ENCODE measurements at regions not wholly inside any gene's neighbourhood (a gene's known extent, or its start where the extent isn't known, plus 50 kb on each side); places are given as distances from the start of the nearest gene placed in this dataset.

DNA sequence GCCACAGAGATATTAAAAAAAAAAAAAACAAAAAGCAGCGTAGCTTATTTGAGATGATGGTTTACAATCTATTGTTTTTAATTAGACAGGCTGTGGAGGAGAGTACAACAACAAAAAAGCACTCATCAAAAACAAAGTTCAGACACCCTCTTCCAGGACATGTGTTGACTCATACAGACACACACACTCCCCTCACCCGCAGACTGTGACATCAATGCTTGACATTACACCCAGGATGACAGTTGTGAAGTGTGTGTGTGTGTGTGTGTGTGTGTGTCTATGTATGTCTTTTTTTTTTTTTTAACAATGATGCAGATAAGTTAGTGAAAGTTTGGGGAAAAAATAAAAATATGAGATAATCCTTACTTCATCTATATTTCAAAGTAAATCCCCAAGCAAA, 303.6 kb downstream of the GPAM start:
- no peak for ATAC-seq (ENCODE audit: low read depth in 2 of 2)
- H3K4me3 ChIP-seq (ENCODE audit: low read depth, low read length): no peak overlapping the region
- H3K27me3 Mint-ChIP-seq: no peaks in the 10 kb centered on the region

DNA sequence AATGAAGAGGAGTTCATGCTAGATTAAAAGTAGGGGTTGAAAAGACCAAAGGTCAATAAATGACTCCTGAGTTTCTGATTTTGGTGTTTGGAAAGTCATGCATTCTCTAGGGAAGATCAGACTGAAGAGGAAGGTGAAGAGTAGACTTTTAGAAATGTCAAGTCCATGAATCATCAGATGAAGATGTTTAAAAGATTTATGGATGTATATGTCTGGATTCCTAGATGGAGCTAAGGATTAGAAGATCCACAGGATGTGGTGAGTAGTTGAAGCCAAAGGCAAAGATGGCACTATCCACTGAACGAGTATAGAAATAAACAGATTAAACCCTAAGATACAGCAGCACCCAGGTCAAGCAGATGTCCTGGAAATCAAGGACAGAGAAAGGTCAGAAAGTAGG, 298.5 kb downstream of the GPAM start:
- no peak overlapping the region for H3K4me3 ChIP-seq (ENCODE audit: low read depth, low read length)
- ATAC-seq (ENCODE audit: low read depth in 2 of 2) (no peak), DNase-seq (no peak)
- no peaks in the 10 kb centered on the region for H3K4me1 ChIP-seq (ENCODE audit: control insufficient read depth, insufficient read depth, low read length, poor library complexity, severe bottlenecking)
- no peaks in the 10 kb centered on the region for H3K36me3 Mint-ChIP-seq
- no peak overlapping the region for H3K4me3 Mint-ChIP-seq
- peaks cover 0 to 14% (median 3%) of the 10 kb centered on the region in 7 donors for H3K9me3 Mint-ChIP-seq
- H3K9me3 ChIP-seq (ENCODE audit: control insufficient read depth in 2 of 2, low read length in 2 of 2): no peaks in the 10 kb centered on the region
- no peak overlapping the region for H3K27ac ChIP-seq (ENCODE audit: insufficient read depth, low read length, poor library complexity, severe bottlenecking)
- no peaks in the 10 kb centered on the region for H3K27me3 ChIP-seq (ENCODE audit: control insufficient read depth, insufficient read depth, low read length)
- H3K4me1 Mint-ChIP-seq: no peaks in the 10 kb centered on the region
- H3K36me3 ChIP-seq (ENCODE audit: control insufficient read depth, insufficient read depth, low read length): no peaks in the 10 kb centered on the region
- H3K27ac Mint-ChIP-seq: no peak overlapping the region
- no peaks in the 10 kb centered on the region for H3K27me3 Mint-ChIP-seq

More for the DNA sequence above, 303.6 kb downstream of the GPAM start:
- Histone ChIP-seq H3K9me3 (ENCODE audit: control insufficient read depth in 2 of 2, low read length in 2 of 2) (peaks cover 0 to 7% of the 10 kb centered on the region in 2 experiments), H3K27me3 (ENCODE audit: control insufficient read depth, insufficient read depth, low read length) (no peaks in the 10 kb centered on the region), H3K4me1 (ENCODE audit: control insufficient read depth, insufficient read depth, low read length, poor library complexity, severe bottlenecking) (no peaks in the 10 kb centered on the region), H3K36me3 (ENCODE audit: control insufficient read depth, insufficient read depth, low read length) (no peaks in the 10 kb centered on the region), H3K27ac (ENCODE audit: insufficient read depth, low read length, poor library complexity, severe bottlenecking) (no peak overlapping the region)
- Mint-ChIP-seq H3K27ac (no peak overlapping the region), H3K9me3 (peaks cover 3 to 15% (median 5%) of the 10 kb centered on the region in 7 donors), H3K36me3 (no peaks in the 10 kb centered on the region), H3K4me1 (no peaks in the 10 kb centered on the region), H3K4me3 (no peak overlapping the region)
- no peak for DNase-seq

DNA sequence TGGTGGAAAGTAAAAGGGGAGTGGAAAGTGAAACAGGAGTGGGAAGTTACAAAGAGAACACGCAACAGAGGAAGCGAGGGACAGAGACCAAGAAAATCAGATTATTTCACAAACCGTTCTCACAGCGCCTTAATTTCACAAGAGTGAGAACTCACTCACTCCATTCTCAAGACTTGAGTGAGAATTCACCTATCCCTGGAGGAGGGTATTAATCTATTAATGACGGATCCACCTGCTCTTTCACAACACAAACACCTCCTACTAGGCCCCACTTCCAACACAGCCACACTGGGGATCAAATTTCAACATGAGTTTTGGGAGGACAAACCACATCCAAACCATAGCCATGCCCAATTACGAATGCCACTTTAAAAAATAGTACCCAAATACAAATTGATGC, 297.6 kb downstream of the GPAM start:
- DNase-seq: no peak
- Histone ChIP-seq H3K9me3 (ENCODE audit: control insufficient read depth in 2 of 2, low read length in 2 of 2) (no peaks in the 10 kb centered on the region), H3K36me3 (ENCODE audit: control insufficient read depth, insufficient read depth, low read length) (no peaks in the 10 kb centered on the region), H3K27me3 (ENCODE audit: control insufficient read depth, insufficient read depth, low read length) (no peaks in the 10 kb centered on the region), H3K27ac (ENCODE audit: insufficient read depth, low read length, poor library complexity, severe bottlenecking) (no peak overlapping the region), H3K4me3 (ENCODE audit: low read depth, low read length) (no peak overlapping the region), H3K4me1 (ENCODE audit: control insufficient read depth, insufficient read depth, low read length, poor library complexity, severe bottlenecking) (no peaks in the 10 kb centered on the region)
- Mint-ChIP-seq H3K27me3 (no peaks in the 10 kb centered on the region), H3K9me3 (peaks cover 0 to 13% (median 3%) of the 10 kb centered on the region in 7 donors), H3K4me1 (no peaks in the 10 kb centered on the region), H3K27ac (no peak overlapping the region), H3K4me3 (no peak overlapping the region), H3K36me3 (no peaks in the 10 kb centered on the region)
- no peak for ATAC-seq (ENCODE audit: low read depth in 2 of 2)

DNA sequence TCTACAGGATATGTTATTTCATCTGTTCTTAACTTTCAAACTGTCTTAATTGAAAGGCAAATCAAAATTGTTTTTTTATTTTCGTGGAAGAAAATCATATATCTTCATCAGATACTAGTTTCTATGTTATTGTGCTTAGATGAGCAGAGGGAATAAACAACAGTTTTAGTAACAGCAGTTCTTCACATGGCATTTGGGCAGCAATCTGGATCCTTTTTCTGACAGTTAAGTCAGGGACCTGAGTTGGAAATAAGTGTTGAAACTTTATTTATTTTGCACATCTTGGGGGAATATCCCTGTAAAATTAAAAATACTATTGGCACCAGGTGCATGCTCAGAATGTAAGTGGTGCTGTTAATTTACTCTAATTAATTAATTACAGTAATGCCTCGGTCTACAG, 296.3 kb downstream of the GPAM start:
- ATAC-seq (ENCODE audit: low read depth in 2 of 2): no peak
- H3K27me3 ChIP-seq (ENCODE audit: control insufficient read depth, insufficient read depth, low read length): no peaks in the 10 kb centered on the region
- no peaks in the 10 kb centered on the region for H3K9me3 ChIP-seq (ENCODE audit: control insufficient read depth in 2 of 2, low read length in 2 of 2)
- Mint-ChIP-seq H3K4me1 (no peaks in the 10 kb centered on the region), H3K36me3 (no peaks in the 10 kb centered on the region), H3K27ac (no peak overlapping the region), H3K27me3 (no peaks in the 10 kb centered on the region), H3K9me3 (peaks cover 0 to 7% (median 2%) of the 10 kb centered on the region in 7 donors), H3K4me3 (no peak overlapping the region)
- H3K4me1 ChIP-seq (ENCODE audit: control insufficient read depth, insufficient read depth, low read length, poor library complexity, severe bottlenecking): no peaks in the 10 kb centered on the region
- DNase-seq: no peak
- no peak overlapping the region for H3K4me3 ChIP-seq (ENCODE audit: low read depth, low read length)
- no peaks in the 10 kb centered on the region for H3K36me3 ChIP-seq (ENCODE audit: control insufficient read depth, insufficient read depth, low read length)
- no peak overlapping the region for H3K27ac ChIP-seq (ENCODE audit: insufficient read depth, low read length, poor library complexity, severe bottlenecking)

DNA sequence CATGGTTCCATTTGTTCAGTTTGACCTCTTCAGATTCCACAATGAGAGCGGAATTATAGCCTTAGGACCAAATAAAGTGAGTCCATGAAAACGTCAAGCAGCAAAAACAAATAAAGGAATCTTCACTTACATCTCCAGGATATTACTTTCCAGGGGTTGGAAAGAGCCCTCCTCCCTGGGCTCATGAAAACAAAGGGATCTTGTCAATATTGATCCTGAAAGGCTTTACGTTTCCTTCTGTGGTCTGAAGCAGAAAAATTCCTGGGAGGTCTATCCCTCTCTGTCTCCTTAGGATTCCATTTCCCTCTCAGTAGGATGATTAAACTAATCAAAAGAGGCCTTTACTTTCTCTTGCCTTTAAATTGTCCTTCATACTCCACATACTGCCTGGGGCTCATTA, 293.5 kb downstream of the GPAM start:
- DNase-seq (no peak), ATAC-seq (ENCODE audit: low read depth in 2 of 2) (no peak)
- peaks cover 0 to 6% (median 2%) of the 10 kb centered on the region in 7 donors for H3K9me3 Mint-ChIP-seq
- Histone ChIP-seq H3K27ac (ENCODE audit: insufficient read depth, low read length, poor library complexity, severe bottlenecking) (no peak overlapping the region), H3K27me3 (ENCODE audit: control insufficient read depth, insufficient read depth, low read length) (no peaks in the 10 kb centered on the region), H3K4me1 (ENCODE audit: control insufficient read depth, insufficient read depth, low read length, poor library complexity, severe bottlenecking) (no peaks in the 10 kb centered on the region), H3K9me3 (ENCODE audit: control insufficient read depth in 2 of 2, low read length in 2 of 2) (no peaks in the 10 kb centered on the region), H3K36me3 (ENCODE audit: control insufficient read depth, insufficient read depth, low read length) (no peaks in the 10 kb centered on the region), H3K4me3 (ENCODE audit: low read depth, low read length) (no peak overlapping the region)
- no peak overlapping the region for H3K4me3 Mint-ChIP-seq
- no peaks in the 10 kb centered on the region for H3K4me1 Mint-ChIP-seq
- no peak overlapping the region for H3K27ac Mint-ChIP-seq
- no peaks in the 10 kb centered on the region for H3K36me3 Mint-ChIP-seq
- H3K27me3 Mint-ChIP-seq: no peaks in the 10 kb centered on the region

DNA sequence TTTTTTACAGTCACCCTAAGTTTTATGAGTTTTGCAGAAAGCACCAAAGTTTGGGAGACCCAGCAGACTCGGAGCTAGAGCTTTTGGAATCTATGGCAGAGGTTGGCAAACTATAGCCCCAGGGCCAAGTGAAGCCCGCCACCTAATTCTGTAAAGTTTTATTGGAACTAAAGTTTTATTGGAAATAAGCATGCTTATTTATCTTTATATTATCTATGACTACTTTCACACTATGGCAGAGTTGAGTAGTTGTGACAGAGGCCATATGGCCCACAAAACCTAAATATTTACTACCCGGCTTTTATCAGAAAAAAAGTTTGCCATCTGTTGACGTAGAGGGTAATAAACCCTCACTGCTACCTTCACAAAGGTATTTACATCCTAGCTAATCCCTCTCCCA, 267.6 kb downstream of the GPAM start:
- H3K27ac ChIP-seq (ENCODE audit: insufficient read depth, low read length, poor library complexity, severe bottlenecking): no peak overlapping the region
- H3K4me1 ChIP-seq (ENCODE audit: control insufficient read depth, insufficient read depth, low read length, poor library complexity, severe bottlenecking): no peaks in the 10 kb centered on the region
- no peaks in the 10 kb centered on the region for H3K9me3 Mint-ChIP-seq
- peaks cover 4% of the 10 kb centered on the region for H3K27me3 Mint-ChIP-seq
- DNase-seq: no peak
- no peak overlapping the region for H3K4me3 ChIP-seq (ENCODE audit: low read depth, low read length)
- H3K4me1 Mint-ChIP-seq: no peaks in the 10 kb centered on the region
- no peaks in the 10 kb centered on the region for H3K9me3 ChIP-seq (ENCODE audit: control insufficient read depth in 2 of 2, low read length in 2 of 2)
- H3K27ac Mint-ChIP-seq: peak overlapping the region in 1 of 3 donors; percentile 82
- no peaks in the 10 kb centered on the region for H3K36me3 ChIP-seq (ENCODE audit: control insufficient read depth, insufficient read depth, low read length)
- H3K4me3 Mint-ChIP-seq: no peak overlapping the region
- no peak for ATAC-seq (ENCODE audit: low read depth in 2 of 2)
- H3K27me3 ChIP-seq (ENCODE audit: control insufficient read depth, insufficient read depth, low read length): no peaks in the 10 kb centered on the region
- H3K36me3 Mint-ChIP-seq: no peaks in the 10 kb centered on the region

DNA sequence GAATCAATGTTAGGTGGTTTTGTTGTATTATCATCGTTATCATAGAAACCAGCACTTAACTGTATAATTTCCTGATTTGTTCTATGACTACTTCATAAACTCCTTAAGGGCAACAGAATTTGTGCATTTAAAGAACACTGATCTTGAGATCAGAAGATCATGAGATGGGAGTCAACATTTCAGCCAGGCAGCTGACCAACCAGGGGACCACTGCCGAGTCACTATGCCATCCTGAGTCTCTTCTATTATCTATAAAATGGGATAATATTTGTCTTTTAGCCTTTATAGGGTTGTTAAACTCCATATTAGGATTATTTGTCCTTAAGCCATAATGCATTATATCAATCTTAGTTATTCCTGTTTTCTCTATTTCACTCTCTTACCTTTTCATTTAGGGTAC, 261.7 kb downstream of the GPAM start:
- Mint-ChIP-seq H3K27ac (no peak overlapping the region), H3K27me3 (no peaks in the 10 kb centered on the region), H3K36me3 (no peaks in the 10 kb centered on the region), H3K9me3 (peaks cover 0 to 2% (median 0%) of the 10 kb centered on the region in 7 donors), H3K4me1 (no peaks in the 10 kb centered on the region), H3K4me3 (no peak overlapping the region)
- H3K36me3 ChIP-seq (ENCODE audit: control insufficient read depth, insufficient read depth, low read length): no peaks in the 10 kb centered on the region
- H3K4me1 ChIP-seq (ENCODE audit: control insufficient read depth, insufficient read depth, low read length, poor library complexity, severe bottlenecking): no peaks in the 10 kb centered on the region
- ATAC-seq (ENCODE audit: low read depth in 2 of 2) (no peak), DNase-seq (no peak)
- H3K9me3 ChIP-seq (ENCODE audit: control insufficient read depth in 2 of 2, low read length in 2 of 2): no peaks in the 10 kb centered on the region
- H3K4me3 ChIP-seq (ENCODE audit: low read depth, low read length): no peak overlapping the region
- no peaks in the 10 kb centered on the region for H3K27me3 ChIP-seq (ENCODE audit: control insufficient read depth, insufficient read depth, low read length)
- no peak overlapping the region for H3K27ac ChIP-seq (ENCODE audit: insufficient read depth, low read length, poor library complexity, severe bottlenecking)

DNA sequence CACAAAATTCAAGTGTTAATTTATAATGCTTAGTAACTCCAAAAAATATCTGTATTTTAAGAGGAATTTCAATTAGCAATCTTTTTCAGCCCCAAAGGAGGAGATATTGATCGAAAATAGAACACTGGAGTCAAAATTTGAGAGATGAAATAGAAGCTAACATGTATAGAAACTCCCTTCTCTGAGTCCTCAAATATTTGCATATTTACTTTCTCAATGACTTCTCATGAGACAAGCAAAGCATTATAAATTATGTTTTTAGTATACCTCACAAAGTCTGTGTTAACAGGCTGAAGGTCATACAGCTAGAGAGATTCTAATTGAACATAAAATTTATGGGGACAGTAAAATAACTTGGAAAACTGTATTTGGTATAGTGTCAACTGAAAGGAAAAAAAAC, 260.5 kb downstream of the GPAM start:
- DNase-seq (no peak), ATAC-seq (ENCODE audit: low read depth in 2 of 2) (no peak)
- H3K27me3 ChIP-seq (ENCODE audit: control insufficient read depth, insufficient read depth, low read length): no peaks in the 10 kb centered on the region
- no peaks in the 10 kb centered on the region for H3K4me1 ChIP-seq (ENCODE audit: control insufficient read depth, insufficient read depth, low read length, poor library complexity, severe bottlenecking)
- H3K9me3 ChIP-seq (ENCODE audit: control insufficient read depth in 2 of 2, low read length in 2 of 2): no peaks in the 10 kb centered on the region
- no peak overlapping the region for H3K4me3 Mint-ChIP-seq
- peaks cover 0 to 4% (median 0%) of the 10 kb centered on the region in 7 donors for H3K9me3 Mint-ChIP-seq
- H3K27ac ChIP-seq (ENCODE audit: insufficient read depth, low read length, poor library complexity, severe bottlenecking): no peak overlapping the region
- no peaks in the 10 kb centered on the region for H3K4me1 Mint-ChIP-seq
- H3K36me3 ChIP-seq (ENCODE audit: control insufficient read depth, insufficient read depth, low read length): no peaks in the 10 kb centered on the region
- no peak overlapping the region for H3K27ac Mint-ChIP-seq
- no peak overlapping the region for H3K4me3 ChIP-seq (ENCODE audit: low read depth, low read length)
- H3K27me3 Mint-ChIP-seq: no peaks in the 10 kb centered on the region
- H3K36me3 Mint-ChIP-seq: no peaks in the 10 kb centered on the region
